NCI-H82 (cell line): ENCODE measurements at regions not wholly inside any gene's neighbourhood (a gene's known extent, or its start where the extent isn't known, plus 50 kb on each side); places are given as distances from the start of the nearest gene placed in this dataset.

Experiments used
- DNase-seq: peaks from one replicate; lab custom pipeline; 2025; lab: John Stamatoyannopoulos, UW

DNA sequence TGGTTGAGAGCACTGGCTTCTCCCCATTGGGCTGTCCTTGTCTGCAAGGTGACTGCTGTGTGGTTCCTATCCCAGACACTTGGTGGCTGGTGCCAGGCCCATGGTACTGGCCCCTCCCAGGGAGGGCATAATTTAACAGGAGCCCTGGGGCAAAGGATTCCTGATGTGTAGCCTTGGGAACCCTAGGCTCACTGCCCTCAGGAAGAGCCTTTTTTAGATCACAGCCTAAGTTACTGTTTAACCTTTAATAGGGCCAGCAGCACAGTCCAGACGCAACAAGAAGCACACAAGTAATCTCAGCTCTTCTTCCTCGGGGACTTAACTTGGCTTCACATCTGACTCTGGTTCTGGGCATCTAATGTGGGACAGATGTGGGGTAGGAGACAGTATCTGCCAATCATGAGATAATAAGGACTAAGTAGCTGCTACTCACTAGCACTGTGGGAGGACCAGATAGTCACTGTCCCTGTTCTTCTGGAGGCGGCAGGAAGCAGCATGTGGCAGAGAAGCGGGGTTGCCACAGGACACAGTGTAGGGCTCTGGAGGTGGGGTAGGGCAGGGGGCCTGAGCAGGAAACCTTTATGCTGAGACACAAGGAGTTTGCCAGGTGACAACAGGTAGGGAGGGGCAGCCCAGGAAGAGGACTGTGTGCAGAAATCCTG, 136.3 kb downstream of the TMEM17 start:
- peak; percentile 84 for DNase-seq

DNA sequence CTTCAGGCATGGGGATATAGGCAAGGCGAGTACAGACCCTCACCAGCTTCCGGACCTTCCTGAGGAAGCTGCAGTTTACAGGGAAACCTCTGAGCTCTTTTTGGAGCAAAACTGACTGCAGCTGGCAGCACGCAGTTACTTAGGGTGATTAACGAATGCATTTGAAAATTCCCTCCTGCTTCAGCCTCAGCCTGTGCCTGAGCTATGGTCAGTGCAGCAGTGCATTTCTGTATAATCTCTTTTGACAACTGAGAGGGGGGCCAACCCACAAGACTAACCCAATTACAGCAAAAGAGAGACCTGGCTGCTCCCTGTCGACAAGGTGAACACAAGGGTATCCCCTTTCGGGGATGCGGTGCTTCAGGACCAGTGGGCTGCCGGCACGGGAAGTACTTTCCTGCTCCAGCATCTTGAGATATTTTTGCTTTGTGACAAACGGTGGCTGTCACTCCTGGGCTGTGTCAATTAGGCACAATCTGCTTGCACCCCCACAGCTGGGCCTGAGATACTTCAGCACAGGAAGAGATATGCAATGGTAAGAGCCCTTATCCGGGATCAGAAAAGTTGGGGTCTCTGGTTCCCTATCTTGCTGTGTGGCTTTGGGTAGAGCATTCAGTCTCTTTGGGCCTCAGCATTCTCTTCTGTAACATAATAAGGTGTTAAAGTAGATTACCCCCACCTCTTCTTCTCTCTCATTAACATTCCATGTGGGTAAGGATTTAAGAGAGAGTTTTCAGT, 141.0 kb downstream of the TMEM17 start:
- peak; percentile 88 for DNase-seq

DNA sequence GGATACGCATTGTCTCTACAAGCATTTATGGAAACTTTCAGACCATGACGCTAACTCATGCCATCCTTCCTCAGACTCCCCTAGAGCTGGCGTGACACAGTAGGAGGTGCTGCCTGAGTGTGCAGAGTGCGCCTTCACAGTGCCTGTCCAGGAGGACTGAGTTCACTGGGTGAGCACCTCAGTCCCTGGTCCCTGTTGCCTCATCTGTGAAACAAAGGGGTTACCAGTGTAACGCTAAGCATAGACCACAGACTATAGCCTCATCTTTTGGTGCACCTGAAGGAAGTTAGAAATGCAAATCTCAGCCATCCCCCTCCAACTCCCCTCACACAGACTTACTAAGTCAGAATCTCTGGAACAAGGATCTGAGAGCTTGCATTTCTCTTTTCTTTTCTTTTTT, 142.8 kb downstream of the TMEM17 start:
- DNase-seq = no peak

DNA sequence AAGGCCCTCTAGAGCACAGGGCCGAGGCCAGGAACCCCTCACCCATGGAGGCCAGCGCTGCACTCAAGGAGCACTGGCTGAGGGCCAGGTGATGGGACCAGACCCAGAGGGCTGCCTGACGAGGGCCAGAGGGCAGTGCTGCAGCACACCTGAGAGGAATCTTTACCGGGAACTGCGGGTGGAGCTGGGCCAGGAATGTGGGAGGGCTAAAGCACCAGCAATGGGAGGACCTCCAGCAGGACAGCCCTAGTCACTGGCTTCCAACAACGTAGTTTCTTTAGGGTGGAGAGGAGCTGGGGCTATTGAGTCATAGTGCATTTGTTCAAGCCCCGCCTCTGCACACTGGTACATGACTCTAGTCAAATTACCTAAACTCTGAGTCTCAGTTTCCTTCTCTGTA, 143.4 kb downstream of the TMEM17 start:
- no peak for DNase-seq

DNA sequence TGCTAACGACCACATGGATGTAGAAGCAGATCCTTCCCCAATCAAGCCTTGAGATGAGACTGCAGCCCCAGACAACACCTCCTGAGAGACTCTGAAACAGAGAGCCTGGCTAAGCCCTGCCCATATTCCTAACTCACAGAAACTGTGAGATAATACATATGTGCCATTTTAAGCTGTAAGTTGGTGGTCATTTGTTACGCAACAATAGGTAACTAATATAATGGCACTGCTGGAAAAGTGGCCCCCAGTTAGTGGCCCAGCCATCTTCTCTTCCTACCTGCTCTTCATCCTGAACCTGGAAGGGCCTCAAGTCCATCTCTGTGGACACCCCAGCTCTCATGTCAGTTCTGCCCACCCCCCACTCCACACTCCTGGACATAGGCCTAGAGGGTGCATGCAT, 144.0 kb downstream of the TMEM17 start:
- no peak for DNase-seq

DNA sequence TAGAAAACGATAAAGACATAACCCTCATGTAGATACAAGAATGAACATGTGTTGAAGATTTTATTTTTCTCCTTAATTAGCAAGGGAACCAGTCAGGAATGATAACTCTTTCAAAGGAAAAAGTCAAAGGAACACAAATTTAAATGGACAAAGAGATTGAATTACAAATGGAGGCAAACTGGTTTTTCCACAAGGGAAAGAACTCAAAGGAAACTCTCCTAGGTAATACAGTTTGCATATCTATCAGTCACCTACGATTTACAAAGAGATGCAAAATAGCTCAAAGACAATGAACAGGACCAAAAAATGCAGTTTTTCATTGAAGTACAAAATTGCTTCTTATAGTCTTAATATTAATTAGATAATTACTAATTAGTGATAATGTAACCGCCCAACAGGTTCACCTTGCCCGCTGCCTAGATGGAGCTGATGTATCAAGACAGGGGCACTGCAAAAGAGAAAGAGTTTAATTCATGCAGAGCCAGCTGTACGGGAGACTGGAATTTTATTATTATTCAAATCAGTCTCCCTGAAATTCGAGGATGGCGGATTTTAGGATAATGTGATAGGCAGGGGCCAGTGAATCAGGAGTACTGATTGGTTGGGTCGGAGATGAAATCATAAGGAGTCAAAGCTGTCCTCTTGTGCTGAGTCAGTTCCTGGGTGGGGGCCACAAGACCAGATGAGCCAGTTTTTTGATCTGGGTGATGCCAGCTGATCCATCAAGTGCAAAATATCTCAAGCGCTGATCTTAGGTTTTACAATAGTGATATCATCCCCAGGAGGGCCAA, 151.0 kb downstream of the TMEM17 start:
- no peak for DNase-seq

DNA sequence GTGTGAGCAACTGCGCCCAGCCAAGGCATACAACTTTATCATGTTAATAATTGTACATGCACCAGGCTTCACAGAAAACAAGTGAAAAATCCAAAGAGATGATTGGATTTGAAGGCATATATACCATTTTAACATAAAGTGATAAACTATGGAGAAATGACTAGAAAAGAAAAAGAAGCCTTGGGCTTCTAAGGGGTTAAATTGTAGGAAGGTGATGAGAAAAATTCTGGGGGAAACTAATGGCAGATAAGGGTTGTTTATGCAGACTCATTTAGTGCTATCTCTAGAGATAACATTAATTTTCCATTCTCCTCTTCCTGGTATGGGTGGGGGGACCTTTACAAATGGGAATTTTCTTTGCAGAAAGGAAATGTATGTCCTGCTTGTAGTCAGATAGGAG, 154.0 kb downstream of the TMEM17 start:
- DNase-seq = no peak

DNA sequence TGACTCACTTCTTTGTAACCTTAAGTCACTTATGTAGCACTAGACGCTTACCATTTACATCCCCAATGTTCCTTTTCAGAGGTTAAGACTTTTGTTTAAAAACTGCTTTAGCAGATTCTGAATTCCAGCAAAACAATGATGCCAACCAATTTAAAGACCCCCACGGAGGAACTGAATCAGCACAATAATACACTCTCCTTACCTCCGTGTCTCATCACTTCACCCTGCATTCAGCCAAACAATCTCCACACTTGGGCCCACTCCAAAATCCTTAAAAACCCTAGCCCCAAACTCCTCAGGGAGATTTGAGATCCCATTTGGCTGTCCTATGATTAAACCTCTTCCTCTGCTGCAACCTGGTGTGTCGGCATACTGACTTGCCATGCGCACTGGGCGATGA, 153.9 kb downstream of the B3GNT2 start:
- no peak for DNase-seq

DNA sequence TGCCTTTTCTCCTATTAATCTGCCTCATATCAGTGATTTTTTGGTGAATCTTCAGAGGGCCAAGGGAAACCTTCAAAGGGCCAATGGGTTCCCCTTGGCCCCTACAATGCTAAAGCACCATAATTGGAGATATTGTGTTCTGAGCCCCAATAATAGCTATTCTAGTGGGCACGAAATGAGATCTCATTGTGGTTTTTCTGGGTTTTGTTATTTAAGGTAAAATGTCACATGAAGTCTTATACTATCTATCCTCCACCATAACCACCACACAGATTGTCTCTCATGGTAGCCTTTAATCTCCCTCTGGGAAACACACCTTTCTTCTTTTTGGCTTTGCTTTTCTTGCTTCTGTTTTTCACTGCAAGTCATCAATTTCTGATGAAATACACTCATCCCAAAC, 152.8 kb downstream of the B3GNT2 start:
- DNase-seq = no peak

DNA sequence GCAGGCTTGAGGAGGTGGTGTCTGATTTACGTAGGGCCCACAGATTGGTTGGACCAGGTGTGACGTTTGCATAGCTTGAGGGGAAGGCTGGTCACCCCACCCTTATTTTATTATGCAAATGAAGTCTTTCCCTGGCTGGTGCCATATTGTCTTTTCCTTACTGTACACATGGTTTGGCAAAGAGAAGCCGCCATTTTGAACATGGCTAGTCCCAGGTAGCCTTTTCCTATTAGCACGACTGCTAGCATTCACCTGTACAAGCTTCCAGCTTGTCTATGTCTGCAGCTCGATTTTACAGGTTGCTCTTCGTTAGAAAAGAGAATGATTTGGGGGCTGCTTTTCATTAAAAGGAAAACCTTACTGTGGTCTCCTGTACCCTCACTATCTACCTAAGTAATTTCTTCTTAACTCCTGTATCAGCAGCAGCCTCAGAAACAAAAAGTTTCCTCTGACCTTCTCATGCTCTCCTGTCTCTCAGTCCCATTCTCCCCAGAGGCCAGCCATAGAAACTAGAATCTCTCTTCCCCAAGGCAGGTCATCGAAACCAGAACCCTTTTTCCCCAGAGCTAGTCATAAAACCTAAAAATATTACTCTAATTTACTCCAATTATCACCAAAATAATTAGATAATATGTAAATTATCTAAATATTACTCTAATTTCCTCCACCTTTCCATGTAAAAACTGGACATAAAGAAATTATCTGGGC, 151.8 kb downstream of the B3GNT2 start:
- no peak for DNase-seq

DNA sequence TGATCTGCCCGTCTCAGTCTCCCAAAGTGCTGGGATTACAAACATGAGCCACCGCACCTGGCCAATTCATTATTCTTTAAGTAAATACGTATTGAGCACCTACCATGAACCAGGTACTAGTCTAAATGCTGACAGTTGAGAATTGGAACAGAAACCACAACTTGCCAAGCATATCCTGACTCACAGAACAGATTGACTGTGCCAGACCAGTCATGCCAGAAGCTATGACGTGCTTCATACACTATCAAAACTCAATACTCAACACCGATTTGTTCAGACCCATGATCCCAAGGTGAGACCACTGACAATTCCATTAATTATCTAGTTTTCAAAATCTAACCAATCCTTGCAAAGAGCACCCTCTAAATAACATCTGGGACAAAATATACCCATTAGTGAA, 148.6 kb downstream of the B3GNT2 start:
- no peak for DNase-seq

DNA sequence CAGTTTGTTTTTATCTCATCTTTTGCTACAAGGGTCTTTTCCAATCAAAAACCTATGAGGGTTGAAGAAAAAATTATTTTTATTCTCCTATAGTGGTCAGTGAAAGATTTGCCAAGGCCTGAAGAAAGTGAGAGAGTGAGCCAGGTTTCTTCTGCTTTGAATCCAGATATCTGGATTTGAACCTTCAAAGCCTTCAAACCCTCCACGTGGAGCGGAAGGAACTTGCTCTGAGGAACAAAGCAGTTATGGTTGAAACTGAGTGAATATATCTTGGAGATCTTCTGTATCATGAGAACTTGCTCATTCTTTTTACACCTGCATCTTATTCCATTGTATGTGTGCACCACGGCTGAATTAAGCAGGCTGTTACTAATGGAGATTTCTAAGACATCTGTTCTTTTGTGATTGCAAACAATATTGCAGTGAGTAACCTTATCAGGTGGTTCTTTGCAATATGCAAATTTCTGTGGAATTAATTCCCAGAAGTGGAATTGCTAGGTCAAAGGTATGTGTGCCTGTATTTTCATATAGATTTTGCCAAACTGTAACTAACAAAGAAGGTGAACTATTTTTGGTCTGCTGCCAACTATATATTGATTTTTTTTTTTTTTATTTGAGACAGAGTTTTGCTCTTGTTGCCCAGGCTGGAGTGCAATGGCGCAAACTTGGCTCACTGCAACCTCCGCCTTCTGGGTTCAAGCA, 147.9 kb downstream of the B3GNT2 start:
- DNase-seq = no peak

DNA sequence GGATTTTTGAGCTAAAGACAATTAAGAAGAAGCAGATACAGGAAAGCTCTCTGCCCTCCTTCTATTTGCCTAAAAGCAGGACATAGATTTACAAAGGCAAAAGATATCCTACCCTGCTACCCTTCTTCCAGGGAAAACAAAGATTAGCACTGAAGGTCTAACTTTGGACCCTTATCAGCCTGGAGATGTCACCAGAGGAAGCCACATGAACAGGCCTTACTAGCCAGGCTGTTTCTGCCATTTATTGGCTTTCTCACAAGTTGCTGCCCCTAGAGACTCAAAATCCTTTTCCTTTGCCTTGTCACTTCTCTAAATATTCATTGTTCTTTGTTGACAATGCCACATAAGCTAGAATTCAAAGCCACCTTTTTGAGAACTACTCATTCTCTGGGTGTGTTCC, 147.3 kb downstream of the B3GNT2 start:
- DNase-seq = no peak

DNA sequence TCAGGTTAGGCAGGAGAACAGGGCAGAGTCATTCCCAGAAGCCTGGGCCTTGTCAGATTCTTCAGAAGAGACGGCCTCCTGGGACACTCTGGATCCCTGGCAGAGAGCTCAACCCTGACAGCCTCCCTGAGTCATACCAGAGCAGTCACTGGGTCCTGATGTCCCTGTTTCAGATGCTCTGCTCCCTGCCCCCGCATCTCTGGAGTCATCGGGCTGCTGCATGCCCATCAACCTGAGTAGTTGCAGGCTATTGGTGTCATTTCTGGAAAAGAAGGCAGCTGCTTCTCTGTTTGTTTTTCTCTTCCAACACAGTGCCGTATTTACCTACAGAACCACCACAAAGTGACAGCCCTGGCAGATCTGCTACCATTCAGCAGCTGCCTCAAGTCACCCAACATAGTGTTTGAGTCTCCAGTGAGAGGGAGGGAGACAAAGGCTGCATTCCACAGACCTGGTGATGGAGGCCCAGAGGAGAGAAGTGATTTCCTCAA, 145.1 kb downstream of the B3GNT2 start:
- peak; percentile 36 for DNase-seq

DNA sequence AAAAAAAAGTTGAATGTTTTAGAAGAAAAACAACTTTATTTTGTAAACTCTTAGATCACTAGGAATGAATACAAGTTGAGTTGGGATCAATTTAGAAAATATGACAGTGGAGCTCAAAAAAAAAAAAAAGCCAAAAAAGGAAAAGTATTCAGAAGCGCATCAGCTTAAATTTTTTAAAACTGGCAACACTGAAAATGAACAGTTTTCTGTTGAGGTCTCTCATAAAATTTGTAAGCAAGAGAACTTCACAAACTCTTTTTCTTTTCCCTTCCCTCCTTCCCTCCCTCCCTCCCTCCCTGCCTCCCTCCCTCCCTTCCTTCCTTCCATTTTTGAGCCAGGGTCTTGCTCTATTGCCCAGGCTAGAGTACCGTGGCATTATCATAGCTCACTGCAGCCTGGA, 143.9 kb downstream of the B3GNT2 start:
- DNase-seq = no peak

DNA sequence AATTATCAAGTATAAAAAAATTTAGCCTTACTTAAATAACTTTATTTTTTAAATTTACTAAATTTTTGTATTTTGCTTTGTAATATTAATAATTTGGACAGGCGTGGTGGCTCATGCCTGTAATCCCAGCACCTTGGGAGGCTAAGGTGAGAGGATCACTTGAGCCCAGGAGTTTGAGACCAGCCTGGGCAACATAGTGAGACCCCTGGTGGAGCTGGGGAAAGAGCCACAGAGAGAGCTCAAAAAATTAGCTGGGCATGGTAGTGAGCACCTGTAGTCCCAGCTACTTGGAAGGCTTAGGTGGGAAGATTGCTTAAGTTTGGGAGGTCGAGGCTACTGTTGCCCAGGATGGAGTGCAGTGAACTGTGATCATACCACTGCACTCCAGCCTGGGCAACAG, 143.5 kb downstream of the B3GNT2 start:
- DNase-seq = no peak

DNA sequence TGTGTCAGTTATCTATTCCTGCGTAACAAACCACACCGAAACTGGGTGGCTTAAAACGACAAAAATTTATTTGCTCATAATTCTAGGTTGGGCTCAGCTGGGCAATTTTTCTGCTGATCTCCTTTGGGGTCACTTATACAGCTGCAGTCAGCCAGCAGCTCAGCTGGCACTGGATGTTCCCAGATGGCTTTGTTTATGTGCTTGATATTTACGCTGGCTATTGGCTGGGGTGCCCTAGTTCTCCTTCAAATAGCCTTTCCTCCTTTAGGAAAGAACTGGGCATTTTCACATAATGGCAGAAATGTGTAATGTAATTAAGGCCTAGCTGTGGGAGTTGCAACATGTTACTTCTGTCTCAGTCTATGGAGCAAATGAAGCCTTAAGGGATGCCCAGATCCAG, 142.2 kb downstream of the B3GNT2 start:
- peak; percentile 17 for DNase-seq

DNA sequence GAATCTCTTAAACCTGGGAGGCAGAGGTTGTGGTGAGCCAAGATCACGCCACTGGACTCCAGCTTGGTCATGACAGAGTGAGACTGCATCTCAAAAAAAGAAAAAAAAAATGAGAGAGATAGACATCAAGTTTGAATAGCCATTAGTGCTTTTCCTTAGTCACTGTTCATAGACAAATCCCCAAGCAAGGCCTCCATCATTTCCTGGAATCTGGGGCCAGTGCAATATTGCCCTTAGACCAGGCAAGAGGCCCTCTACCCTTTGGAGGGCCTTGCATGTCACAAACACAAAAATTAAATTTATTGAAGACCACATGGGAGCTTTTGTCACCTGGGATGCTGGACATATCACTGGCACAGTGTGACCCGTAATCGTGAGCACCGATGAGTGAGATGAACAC, 141.5 kb downstream of the B3GNT2 start:
- no peak for DNase-seq

DNA sequence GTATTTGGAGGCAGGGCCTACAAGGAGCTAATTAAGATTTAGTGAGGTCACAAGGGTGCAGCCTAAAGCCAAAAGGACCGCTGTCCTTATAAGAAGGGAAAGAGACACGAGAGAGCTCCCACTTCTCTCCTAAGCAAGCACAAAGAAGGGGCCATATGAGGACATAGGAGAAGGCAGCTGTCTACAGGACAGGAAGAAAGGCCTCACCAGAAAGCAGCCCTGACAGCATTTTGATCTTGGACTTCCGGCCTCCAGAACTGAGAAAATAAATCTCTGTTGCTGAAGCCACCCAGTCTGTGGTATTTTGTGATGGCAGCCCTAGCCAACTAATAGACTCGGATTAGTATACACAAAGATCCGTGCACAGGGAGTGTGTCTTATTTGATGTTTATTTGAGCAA, 139.7 kb downstream of the B3GNT2 start:
- DNase-seq = peak; percentile 83

DNA sequence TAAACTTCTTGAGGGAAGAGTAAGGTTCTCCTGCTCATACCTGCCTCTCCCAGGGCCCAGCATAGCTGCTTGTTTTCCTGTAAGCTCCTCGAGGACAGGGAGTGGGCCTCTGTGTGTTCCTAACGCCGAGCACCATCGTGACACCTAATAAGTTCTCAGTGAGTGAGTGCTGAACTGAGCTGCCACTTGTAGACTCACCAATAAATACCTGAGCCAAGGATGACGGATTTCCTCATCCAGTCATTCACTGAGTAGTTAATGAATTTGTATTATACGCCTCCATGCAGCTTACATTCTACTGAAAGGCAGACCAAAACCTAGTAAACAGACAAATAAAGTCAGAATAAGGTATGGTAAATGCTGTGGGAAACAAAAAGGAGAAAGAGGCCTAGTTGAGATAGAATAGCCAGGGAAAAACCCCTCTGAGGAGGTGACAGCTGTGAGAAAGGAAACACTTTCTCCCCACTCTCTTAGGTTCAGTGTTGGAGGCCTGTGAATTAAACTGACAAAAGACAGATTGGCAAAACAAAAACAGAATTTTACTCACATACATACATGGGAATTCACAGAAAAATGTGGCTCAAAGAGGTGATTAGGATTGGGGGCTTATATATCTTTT, 138.6 kb downstream of the B3GNT2 start:
- peak; percentile 28 for DNase-seq

DNA sequence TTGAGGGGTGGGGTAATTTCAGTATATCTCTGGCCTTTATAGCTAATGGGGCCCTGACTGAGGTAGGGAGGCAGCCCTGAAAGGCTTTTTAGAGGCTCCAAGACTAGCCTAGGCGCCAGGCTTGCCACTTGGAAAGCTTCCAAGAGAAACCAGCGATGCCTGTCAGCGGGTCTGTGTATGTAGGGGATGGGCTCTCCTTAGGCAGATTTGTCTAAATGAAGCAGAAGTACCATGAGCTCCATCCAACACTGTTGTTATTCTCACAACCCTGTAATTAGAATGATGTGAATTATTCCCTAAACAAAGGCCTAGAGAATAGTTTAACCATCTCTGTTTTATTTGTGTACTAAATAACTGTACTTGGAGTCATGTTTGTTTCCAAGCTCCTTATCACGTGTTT, 138.1 kb downstream of the B3GNT2 start:
- DNase-seq = peak; percentile 78
